NCI-H2029 (cell line): ENCODE measurements at regions not wholly inside any gene's neighbourhood (a gene's known extent, or its start where the extent isn't known, plus 50 kb on each side); places are given as distances from the start of the nearest gene placed in this dataset.
A peak's percentile ranks its signal among the peaks of the same experiment; 100 is the strongest.

Experiments used
- DNase-seq: peaks from one replicate; lab custom pipeline; 2025; lab: John Stamatoyannopoulos, UW

DNA sequence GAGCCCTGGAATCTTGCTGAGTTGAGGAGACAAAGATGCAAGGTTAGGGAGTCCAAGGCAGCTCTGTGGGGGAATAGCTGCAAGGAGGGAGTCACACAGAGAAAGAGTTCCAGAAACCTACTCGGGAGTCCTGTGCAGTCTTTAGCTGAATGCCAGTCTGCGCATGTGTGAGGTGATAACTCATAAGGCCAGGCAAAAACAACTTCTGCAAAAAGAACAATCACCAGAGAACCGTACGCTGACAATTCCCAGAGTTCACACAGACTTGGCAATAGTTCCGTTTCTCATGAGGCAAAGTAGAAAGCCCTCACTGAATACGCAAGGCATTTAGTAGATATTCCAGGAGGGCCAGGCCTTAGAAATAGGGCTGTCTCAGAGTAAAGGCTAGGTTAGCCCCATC is 135.2 kb upstream of the TAB2 start:
- DNase-seq = no peak

GRCh38 chr6:149184523-149184922 is 133.0 kb upstream of the TAB2 start:
- DNase-seq = no peak

GRCh38 chr6:149185799-149186357 is 131.6 kb upstream of the TAB2 start:
- DNase-seq = no peak

- no peak for DNase-seq
Measured at GRCh38 chr6:149186873-149187272, 130.6 kb upstream of the TAB2 start.

- DNase-seq = peak; percentile 5
Measured at GRCh38 chr6:149190224-149190831, 127.2 kb upstream of the TAB2 start.

GRCh38 chr6:149194820-149195558 is 122.5 kb upstream of the TAB2 start:
- no peak for DNase-seq

GRCh38 chr6:149196091-149196490 is 121.4 kb upstream of the TAB2 start:
- DNase-seq = no peak

GRCh38 chr6:149197482-149197881 is 120.0 kb upstream of the TAB2 start:
- DNase-seq = no peak

GRCh38 chr6:149198265-149198664 is 119.2 kb upstream of the TAB2 start:
- no peak for DNase-seq

DNA sequence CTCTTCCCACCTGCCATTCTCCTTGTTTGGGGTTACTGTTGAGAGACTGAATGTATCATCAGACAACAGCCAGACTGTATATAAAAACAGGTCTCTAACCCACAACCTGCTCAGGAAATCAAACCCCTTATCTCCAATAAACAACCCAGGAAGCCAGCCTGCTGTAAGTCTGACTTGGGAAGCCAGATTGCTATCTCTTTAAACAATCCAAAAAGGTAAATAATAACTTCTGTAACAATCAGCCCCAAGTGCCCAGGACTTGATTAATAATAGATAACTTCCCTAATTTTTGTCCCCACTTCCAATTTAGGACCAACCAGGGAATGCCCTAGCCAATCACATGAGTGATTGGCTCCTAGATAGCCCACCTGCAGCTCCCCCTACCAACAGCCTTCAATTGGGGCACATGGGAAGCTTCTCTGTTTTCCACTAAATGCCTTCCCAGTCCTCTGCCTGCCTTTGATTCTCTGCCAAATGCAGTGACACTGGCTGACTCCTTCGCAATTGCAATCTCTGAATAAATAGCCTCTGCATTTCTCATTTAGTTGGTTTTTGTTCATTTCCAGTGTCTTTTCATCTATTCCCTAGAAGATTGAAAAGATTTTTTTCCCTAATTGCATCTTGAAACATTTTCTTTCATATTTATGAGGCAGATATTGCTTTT is 117.1 kb upstream of the TAB2 start:
- DNase-seq = no peak

GRCh38 chr6:149201068-149201655 is 116.3 kb upstream of the TAB2 start:
- DNase-seq = no peak

- DNase-seq = no peak
Measured at GRCh38 chr6:149202100-149202499, 115.4 kb upstream of the TAB2 start.

- no peak for DNase-seq
Measured at GRCh38 chr6:149202952-149203351, 114.6 kb upstream of the TAB2 start.

DNA sequence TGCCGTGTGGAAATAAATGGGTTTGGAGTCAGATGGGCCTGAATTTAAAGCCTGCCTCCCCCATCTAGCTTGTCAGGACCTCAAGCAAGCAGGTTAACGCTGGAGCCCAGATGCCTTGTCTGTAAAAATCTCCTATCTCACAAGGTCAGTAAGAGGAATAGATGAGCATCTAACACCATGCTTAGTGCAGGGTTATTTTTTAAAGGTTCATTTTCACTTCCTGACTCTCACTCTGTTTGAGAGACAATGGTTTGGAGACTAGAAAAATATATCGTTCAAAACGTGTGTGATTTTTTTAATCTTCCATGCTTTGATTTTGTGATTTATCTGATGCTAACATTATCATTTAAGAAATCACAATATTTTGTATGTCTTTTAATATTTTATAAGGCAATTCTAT is 114.0 kb upstream of the TAB2 start:
- no peak for DNase-seq

DNA sequence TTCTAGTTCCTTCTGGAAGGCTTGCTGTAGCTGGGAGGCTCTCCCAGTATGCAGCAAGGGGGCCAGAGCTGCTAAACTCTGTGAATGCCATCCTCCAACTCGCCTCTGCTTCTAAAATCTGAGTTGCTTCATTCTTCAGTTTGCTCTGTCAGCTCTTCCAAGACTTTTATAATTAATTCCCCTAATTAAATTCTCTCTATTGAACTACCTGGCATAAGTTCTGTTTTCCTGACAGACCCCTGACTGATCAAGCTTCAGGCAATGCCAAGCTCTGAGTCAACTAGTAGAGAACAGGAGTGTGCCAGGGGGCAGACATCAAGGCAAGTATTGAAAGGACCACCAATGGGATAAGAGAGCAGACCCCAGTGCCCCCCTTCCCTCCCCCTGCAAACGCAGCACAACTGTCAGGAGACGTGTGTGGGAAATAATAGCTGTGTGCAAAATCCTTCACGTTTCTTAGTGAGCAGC is 109.3 kb upstream of the TAB2 start:
- no peak for DNase-seq

DNA sequence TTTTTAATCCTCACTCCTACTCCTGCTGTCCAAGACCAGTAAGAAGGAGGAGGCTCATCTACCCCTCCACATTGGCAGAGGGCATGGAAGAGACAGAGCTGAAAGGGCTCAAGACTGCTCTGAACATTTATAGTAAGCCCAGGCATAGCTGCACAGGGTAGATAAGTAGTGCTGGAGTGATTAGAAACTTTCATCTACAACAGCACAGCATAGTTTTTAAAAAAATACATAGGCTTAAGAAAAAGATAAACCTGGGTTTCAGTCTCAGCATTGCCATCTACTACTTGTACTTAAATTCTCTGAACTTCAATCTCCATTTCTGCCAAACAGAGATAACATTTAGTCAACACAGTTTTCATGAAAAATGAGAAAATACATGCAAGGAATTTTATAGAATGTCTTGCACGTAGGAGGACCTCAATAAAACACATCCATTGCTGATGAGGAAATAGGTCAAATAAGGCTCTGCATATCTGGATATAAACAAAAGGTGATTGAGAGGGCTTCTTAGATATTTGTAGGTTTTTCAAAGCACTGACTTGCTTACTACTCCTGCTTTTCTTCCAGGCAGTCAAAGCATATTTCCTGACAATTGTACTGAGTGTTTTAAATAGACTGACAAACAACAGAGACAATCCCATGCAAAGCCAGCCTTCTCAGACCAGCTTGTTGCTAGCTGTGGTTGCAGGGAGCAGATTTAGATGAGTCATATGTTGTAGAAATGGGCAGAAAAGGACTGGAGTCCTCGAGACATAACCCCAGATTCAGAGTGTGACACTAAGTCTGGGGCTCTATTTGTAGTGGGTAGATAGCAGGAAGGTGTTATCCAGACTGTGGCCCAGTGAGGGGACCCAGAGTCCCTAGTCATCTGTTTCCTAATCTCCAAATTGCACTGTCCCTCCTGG is 107.4 kb upstream of the TAB2 start:
- no peak for DNase-seq

- DNase-seq = no peak
Measured at GRCh38 chr6:149211046-149211571, 106.4 kb upstream of the TAB2 start.

GRCh38 chr6:149212206-149212605 is 105.3 kb upstream of the TAB2 start:
- no peak for DNase-seq

- DNase-seq = no peak
Measured at GRCh38 chr6:149212892-149213801, 104.4 kb upstream of the TAB2 start.

DNA sequence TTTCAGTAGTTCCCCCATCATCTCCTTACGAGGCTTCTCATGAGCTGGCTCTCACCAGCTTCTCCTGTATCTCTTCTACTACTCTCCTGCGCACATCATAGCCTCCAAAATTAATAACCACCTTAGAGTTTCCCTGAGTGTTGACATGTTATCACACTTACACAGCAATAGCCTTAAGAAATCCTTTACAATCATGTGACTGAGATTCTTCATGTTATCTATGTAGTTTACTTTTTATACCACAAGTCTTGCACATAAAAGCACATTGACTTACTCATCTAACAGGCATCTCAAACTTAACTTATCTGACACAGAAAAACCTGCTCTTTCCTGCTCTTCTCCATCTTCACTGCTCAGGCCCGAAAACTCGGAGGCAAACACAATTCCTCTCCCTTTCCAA is 103.7 kb upstream of the TAB2 start:
- no peak for DNase-seq
